PFSK-1 (cell line): ENCODE measurements at regions not wholly inside any gene's neighbourhood (a gene's known extent, or its start where the extent isn't known, plus 50 kb on each side); places are given as distances from the start of the nearest gene placed in this dataset.

ENCODE experiments used
- FOXP2 ChIP-seq: optimal IDR thresholded peaks from 2 replicates; pipeline ENCODE3; 2011; ENCODE audit warnings: borderline replicate concordance, control low read depth, inconsistent platforms; ENCODE audit not compliant: insufficient read depth; ENCODE audit errors: extremely low read length, extremely low read depth
- POLR2AphosphoS5 ChIP-seq: IDR thresholded peaks from 2 replicates; pipeline ENCODE4 v1.6.1; 2012; ENCODE audit warnings: low read depth, mild to moderate bottlenecking, control low read depth, low read length, moderate library complexity
- REST ChIP-seq, 2 experiments: IDR thresholded peaks; 2 replicates each; pipeline versions ENCODE4 v1.6.1 to v1.8.0; 2011 to 2012; ENCODE audit warnings: low read depth in 2 of 2, low read length in 2 of 2, control low read depth in 1 of 2, inconsistent platforms in 1 of 2, mild to moderate bottlenecking in 1 of 2, moderate library complexity in 1 of 2; ENCODE audit not compliant: insufficient read depth in 1 of 2
- SIN3A ChIP-seq: IDR thresholded peaks from 2 replicates; pipeline ENCODE4 v1.6.1; 2012; ENCODE audit warnings: mild to moderate bottlenecking, low read length, moderate library complexity, borderline replicate concordance; ENCODE audit not compliant: insufficient read depth
- TAF1 ChIP-seq: IDR thresholded peaks from 2 replicates; pipeline ENCODE4 v1.6.1; 2012; ENCODE audit warnings: low read length, control low read depth, borderline replicate concordance; ENCODE audit not compliant: insufficient read depth

GRCh38 chr4:62144431-62144830 is 944.3 kb downstream of the ADGRL3 start:
- no peak for TF ChIP-seq TAF1
- no peak for TF ChIP-seq SIN3A
- no peak for TF ChIP-seq FOXP2
- no peak for TF ChIP-seq REST (IDR thresholded peaks at IDR 0.05; ENCODE audit: insufficient read depth in 1 of 2, low read depth in 2 of 2, low read length in 2 of 2)
- no peak for TF ChIP-seq POLR2AphosphoS5

GRCh38 chr4:62135565-62136156 is 935.5 kb downstream of the ADGRL3 start:
- TF ChIP-seq TAF1 (no peak), POLR2AphosphoS5 (no peak), SIN3A (no peak), FOXP2 (no peak), REST (IDR thresholded peaks at IDR 0.05; ENCODE audit: insufficient read depth in 1 of 2, low read depth in 2 of 2, low read length in 2 of 2) (no peak)

GRCh38 chr4:62133977-62134376 is 933.9 kb downstream of the ADGRL3 start:
- TF ChIP-seq SIN3A (no peak), TAF1 (no peak), FOXP2 (no peak), REST (IDR thresholded peaks at IDR 0.05; ENCODE audit: insufficient read depth in 1 of 2, low read depth in 2 of 2, low read length in 2 of 2) (no peak), POLR2AphosphoS5 (no peak)

- TF ChIP-seq POLR2AphosphoS5 (no peak), FOXP2 (no peak), TAF1 (no peak), REST (IDR thresholded peaks at IDR 0.05; ENCODE audit: insufficient read depth in 1 of 2, low read depth in 2 of 2, low read length in 2 of 2) (no peak), SIN3A (no peak)
These were observed 933.2 kb downstream of the ADGRL3 start for GRCh38 chr4:62133101-62133897.
